ENCODE measurements at regions not wholly inside any gene's neighbourhood (a gene's known extent, or its start where the extent isn't known, plus 50 kb on each side); places are given as distances from the start of the nearest gene placed in this dataset.

GRCh38 chr16:74053312-74053711, 243.3 kb upstream of the PSMD7 start:
- 14 to 52% methylated on average over 1 of the region's 1 CpG for WGBS, 2 donors (ENCODE audit: low coverage in 1 of 2)
- in situ Hi-C loops (cut with MboI; ENCODE audit: low pct_ligation_motif_present in 1 of 4, low pct_unique_long_range_greater_than_20kb in 1 of 4, low sequenced_read_pairs in 3 of 4) (loop anchor here in 1 of 4 donors (25.0 kb wide), 1 partner anchor 184 kb away; no protein-coding TSS in a partner anchor), intact Hi-C loops (cut with DNase I; ENCODE audit: low total_unique reads) (no loop called here)
- H3K4me3 ChIP-seq, result no peak overlapping the region
- H3K27ac ChIP-seq, result no peak overlapping the region
- H3K9me3 ChIP-seq, result no peaks in the 10 kb centered on the region
- no peaks in the 10 kb centered on the region for H3K27me3 ChIP-seq
- no peak for TF ChIP-seq POLR2A (IDR thresholded peaks at IDR 0.05)
- no peak for TF ChIP-seq CTCF (IDR thresholded peaks at IDR 0.05)
- TF ChIP-seq EP300 (IDR thresholded peaks at IDR 0.05; ENCODE audit: low read depth), result no peak
- no peak for TF ChIP-seq POLR2AphosphoS5 (IDR thresholded peaks at IDR 0.05)
- no peaks in the 10 kb centered on the region for H3K4me1 ChIP-seq
- DNase-seq, result no peak
- no peaks in the 10 kb centered on the region for H3K36me3 ChIP-seq

- H3K27ac ChIP-seq, result no peak overlapping the region
- no peak overlapping the region for H3K4me3 ChIP-seq
- H3K27me3 ChIP-seq, result no peaks in the 10 kb centered on the region
- no peak for DNase-seq
- no peaks in the 10 kb centered on the region for H3K9me3 ChIP-seq
- in situ Hi-C loops (cut with MboI; ENCODE audit: low pct_ligation_motif_present in 1 of 4, low pct_unique_long_range_greater_than_20kb in 1 of 4, low sequenced_read_pairs in 3 of 4), result loop anchor here in 1 of 4 donors (25.0 kb wide), 1 partner anchor 185 kb away; no protein-coding TSS in a partner anchor
- TF ChIP-seq EP300 (IDR thresholded peaks at IDR 0.05; ENCODE audit: low read depth), result no peak
- intact Hi-C loops (cut with DNase I; ENCODE audit: low total_unique reads), result no loop called here
- H3K4me1 ChIP-seq, result no peaks in the 10 kb centered on the region
- 85 to 100% methylated on average over 1 of the region's 1 CpG for WGBS, 2 donors (ENCODE audit: low coverage in 1 of 2)
- no peaks in the 10 kb centered on the region for H3K36me3 ChIP-seq
Observed at GRCh38 chr16:74052016-74052415, 244.6 kb upstream of the PSMD7 start.

GRCh38 chr16:74049027-74049426, 247.6 kb upstream of the PSMD7 start:
- DNase-seq, result no peak
- Histone ChIP-seq H3K36me3 (no peaks in the 10 kb centered on the region), H3K4me3 (no peak overlapping the region), H3K27me3 (no peaks in the 10 kb centered on the region), H3K4me1 (no peaks in the 10 kb centered on the region), H3K27ac (no peak overlapping the region), H3K9me3 (no peaks in the 10 kb centered on the region)
- WGBS, 2 donors (ENCODE audit: low coverage in 1 of 2), result 40 to 64% methylated on average over 1 to 4 of the region's 4 CpGs
- intact Hi-C loops (cut with DNase I; ENCODE audit: low total_unique reads) (no loop called here), in situ Hi-C loops (cut with MboI; ENCODE audit: low pct_ligation_motif_present in 1 of 4, low pct_unique_long_range_greater_than_20kb in 1 of 4, low sequenced_read_pairs in 3 of 4) (no loop called here)
- no peak for TF ChIP-seq POLR2A (IDR thresholded peaks at IDR 0.05)
- TF ChIP-seq CTCF (IDR thresholded peaks at IDR 0.05), result no peak
- TF ChIP-seq POLR2AphosphoS5 (IDR thresholded peaks at IDR 0.05), result no peak
- TF ChIP-seq EP300 (IDR thresholded peaks at IDR 0.05; ENCODE audit: low read depth), result no peak

- H3K4me1 ChIP-seq, result no peaks in the 10 kb centered on the region
- no peak overlapping the region for H3K27ac ChIP-seq
- TF ChIP-seq POLR2AphosphoS5 (IDR thresholded peaks at IDR 0.05), result no peak
- in situ Hi-C loops (cut with MboI; ENCODE audit: low pct_ligation_motif_present in 1 of 4, low pct_unique_long_range_greater_than_20kb in 1 of 4, low sequenced_read_pairs in 3 of 4), result no loop called here
- WGBS, 2 donors (ENCODE audit: low coverage in 1 of 2), result 58 to 78% methylated on average over 5 of the region's 5 CpGs
- no peaks in the 10 kb centered on the region for H3K9me3 ChIP-seq
- no peak for DNase-seq
- H3K4me3 ChIP-seq, result no peak overlapping the region
- intact Hi-C loops (cut with DNase I; ENCODE audit: low total_unique reads), result no loop called here
- H3K27me3 ChIP-seq, result no peaks in the 10 kb centered on the region
- no peaks in the 10 kb centered on the region for H3K36me3 ChIP-seq
Observed at GRCh38 chr16:74046524-74046923, 250.1 kb upstream of the PSMD7 start.

DNA sequence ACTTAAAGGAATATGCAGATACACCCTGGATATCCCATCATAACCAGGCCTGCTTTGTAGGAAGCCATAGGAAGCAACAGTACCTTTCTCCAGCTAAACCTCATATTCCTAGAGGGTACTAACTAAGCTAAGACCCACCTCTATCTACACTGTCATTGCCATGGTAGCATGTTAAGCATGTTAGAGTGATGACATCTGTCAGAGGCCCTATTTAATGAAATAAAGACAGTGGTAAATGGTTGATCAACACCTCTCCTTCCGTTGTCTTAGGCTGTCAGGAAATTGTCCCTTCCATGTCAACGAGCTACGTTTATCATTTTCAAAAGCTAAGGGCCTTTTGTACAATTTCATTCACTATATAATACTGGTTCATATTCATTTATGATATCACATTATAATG, 251.1 kb upstream of the PSMD7 start:
- no peak for DNase-seq
- TF ChIP-seq CTCF (IDR thresholded peaks at IDR 0.05) (no peak), POLR2A (IDR thresholded peaks at IDR 0.05) (no peak), POLR2AphosphoS5 (IDR thresholded peaks at IDR 0.05) (no peak), EP300 (IDR thresholded peaks at IDR 0.05; ENCODE audit: low read depth) (no peak)
- H3K4me1 ChIP-seq, result no peaks in the 10 kb centered on the region
- 72 to 84% methylated on average over 3 of the region's 3 CpGs for WGBS, 2 donors (ENCODE audit: low coverage in 1 of 2)
- H3K36me3 ChIP-seq, result no peaks in the 10 kb centered on the region
- no peaks in the 10 kb centered on the region for H3K9me3 ChIP-seq
- H3K27me3 ChIP-seq, result no peaks in the 10 kb centered on the region
- no peak overlapping the region for H3K4me3 ChIP-seq
- in situ Hi-C loops (cut with MboI; ENCODE audit: low pct_ligation_motif_present in 1 of 4, low pct_unique_long_range_greater_than_20kb in 1 of 4, low sequenced_read_pairs in 3 of 4), result no loop called here
- no peak overlapping the region for H3K27ac ChIP-seq
- intact Hi-C loops (cut with DNase I; ENCODE audit: low total_unique reads), result no loop called here
